Stimulated activated CD4-positive, alpha-beta T cell treated with anti-CD3 and anti-CD28 coated beads, TNF-alpha, amount 100 ng/mL, for 48 hours (primary cell): ENCODE measurements at regions not wholly inside any gene's neighbourhood (a gene's known extent, or its start where the extent isn't known, plus 50 kb on each side); places are given as distances from the start of the nearest gene placed in this dataset.

Experiments
- DNase-seq, 3 donors: peaks; one replicate each; pipeline ENCODE4 v3.0.0-alpha.2; 2020; ENCODE audit warnings: low read depth in 3 of 3

DNA sequence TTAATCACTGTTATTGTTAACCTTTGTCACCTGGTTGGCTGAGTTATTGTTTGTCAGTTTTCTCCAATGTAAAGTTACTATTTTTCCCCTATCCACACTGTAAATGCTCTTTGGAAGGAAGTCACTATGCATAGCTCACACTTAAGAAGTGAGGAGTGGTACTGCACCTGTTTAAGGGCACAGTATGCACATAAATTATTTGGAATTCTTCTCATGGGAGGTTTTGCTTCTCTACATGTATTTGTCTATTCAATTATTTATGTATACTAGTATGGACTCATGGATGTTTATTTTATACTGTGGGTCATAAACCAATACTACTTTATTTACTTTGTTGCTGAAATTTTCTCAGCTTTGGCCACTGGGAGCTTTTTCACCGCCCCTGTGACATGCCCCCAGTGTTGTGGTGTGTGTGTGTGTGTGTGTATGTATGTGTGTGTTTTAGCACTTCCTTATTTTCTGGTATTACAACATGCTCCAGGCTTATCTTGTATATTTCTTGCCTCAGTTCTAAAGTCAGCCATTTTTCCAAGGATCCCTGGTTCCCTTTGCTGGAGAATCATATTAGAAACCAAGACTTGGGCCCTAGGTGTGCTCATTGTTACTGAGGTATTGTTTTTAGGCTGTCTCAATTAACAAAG, 290.5 kb downstream of the KBTBD8 start:
- no peak for DNase-seq

DNA sequence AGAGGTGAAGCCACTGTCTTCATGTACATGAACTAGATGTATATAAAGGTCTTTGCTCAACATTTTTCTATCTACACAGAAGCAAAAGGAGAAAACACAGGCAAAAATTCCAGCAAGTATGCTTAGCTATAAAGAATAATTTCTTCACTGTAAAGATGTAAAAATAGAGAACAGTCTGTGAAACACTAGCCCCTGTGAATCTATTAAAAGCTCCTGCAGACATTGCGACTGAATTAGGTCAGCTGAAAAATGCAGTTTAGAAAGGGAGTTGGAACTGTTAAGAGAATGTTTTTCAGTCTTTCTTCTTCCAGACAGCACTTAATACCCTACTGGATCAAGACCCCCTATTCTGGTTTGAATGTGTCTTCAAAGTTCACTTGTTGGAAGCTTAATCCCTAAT, 291.5 kb downstream of the KBTBD8 start:
- DNase-seq: no peak

DNA sequence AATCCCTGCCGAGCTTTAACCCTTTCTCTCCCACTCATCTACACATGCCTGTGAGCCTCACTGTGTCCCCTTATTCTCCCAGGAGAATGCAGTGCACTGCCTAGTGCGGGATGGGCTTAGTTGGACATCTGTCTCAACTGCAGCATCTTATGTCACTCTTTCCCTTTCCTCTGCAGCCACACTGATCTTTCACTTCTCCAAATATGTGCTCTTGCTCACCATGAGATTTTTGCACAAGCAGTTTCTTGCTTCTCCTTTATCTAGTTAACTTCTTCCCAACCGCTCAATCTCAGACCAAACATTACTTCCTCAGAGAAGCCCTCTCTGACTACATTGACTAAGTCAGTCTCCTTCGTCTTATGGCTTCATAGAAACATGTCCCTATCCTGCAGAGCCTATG, 292.3 kb downstream of the KBTBD8 start:
- DNase-seq: no peak

DNA sequence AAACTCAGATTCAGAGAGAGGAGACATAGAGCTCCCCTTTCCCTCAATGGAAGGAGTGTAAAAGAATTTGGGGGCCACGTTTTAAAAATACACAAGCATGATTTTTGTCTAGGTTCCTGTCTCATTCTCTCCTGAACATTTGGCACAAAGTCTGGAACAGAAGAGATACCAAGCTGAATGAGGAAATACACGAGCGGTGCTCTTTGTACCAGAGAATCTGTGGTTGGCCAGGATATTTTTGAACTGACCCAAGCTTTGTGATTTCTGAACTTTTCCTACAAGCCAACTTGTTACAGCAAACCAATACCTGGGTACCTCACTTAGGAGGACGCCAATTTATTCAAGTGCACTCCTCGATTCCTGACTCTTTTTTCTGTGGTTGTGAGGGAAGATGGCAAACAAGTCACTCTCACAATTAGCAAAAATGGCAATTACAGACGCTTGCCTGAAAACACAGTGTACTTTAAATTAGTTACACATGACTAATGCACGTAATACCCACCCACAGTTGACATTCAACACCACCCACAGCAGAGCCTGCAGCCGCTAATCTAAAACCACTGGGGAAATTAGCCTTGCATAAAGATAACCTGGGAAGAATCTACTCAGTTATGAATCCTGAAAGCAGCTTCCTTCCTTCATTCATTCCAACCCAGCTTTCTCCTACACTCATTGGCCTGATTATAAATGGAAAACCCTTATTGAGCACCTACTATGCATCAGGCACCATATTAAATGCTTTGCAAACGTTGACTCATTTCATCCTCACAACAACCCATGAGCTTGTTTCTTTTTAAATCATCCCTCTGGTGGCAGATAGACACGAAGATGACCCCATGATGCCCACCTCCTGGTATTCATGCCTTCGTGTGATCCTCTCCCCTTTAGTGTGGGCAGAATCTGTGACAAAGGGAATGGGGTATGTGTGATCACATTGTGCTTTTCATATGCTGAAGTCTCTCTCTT, 293.5 kb downstream of the KBTBD8 start:
- no peak for DNase-seq

DNA sequence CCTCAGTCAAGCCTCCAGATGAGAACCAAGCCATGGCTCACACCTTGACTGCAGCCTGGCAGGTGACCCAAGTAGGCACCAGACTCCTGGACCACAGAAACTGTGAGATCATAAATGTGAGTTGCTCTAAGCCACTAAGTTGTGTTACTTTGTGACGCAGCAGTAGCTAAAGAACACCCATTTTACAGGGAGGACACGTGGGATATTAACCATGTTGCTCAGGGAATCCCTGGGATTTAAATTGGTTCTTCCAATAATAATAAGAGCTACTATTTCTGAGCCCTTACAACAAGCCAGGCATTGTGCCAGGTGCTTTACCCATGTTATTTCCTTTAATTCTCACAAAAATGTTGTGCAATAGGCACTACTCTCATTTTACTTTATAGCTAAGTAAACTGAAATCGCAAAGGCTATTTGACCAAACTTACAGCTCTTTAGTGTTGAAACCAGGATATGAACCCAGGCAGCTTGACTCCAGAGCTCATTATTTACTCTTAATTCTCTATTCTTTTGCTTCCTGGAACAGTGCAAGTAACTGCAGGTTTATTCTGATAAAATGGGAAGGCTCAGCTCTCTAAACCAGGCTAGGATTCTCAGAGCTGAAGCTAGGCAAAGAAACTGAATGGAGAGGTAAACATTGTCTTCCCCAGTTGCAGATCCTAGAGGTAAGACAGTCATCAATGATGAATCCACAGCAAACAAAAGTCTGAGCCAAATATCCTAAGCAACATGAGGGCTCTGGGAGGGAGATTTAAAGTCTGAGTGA, 294.4 kb downstream of the KBTBD8 start:
- DNase-seq: no peak

DNA sequence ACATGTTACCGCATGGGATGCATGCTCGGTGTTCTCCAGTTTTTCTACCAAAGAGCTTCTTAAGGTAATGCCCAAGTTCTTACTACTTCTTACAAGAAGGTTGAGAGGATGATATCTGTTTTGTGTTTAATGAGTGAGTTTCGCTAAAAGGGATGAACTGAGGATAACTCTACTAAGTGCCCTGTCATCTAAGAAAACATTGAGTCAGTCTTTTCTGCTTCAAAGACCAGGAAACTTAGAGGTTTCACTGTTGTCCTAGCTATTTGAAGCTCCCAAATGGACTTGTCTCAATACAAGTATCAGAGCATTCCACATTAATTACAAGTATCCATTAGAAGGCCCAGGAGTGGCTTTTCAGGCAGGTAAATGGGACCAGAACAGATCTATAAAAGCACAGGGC, 296.2 kb downstream of the KBTBD8 start:
- no peak for DNase-seq

DNA sequence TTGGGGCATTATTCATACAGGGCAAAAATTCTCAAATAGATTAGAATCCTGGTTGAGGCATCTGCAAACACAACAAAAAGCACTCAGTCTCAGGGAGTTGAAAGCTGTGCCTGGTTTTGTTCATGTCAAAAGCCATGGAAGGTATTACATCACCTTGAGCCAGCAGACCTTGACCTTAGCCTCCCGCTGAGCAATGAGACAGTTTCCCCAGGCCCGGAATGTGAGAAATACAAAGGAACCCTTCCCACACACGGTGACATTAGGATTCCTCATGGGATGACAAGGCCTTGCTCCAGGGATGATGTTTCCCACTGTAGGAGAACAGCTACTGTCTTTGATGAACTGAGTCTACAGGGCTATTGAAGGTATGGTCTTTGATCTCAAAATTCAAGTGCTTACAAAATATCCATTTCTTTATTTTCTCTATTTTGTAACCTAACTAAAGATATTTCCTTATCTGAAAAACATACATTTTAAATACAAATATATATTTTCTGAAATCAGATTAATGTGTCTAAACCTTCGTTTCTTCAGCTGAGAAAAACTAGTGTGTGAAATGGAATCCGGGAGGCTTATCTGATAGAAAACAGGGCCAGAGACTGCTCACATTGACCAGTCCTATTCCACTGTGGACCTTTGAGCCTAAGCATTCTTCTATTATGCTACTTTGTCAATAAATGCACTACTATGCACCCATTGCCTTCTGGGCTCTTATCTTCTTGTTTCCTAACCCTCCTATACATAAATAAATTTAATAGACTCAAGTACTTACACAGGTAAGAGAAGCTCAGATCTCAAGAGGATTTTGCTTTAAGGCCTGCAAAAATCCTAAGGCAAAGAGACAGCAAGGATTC, 298.2 kb downstream of the KBTBD8 start:
- no peak for DNase-seq

DNA sequence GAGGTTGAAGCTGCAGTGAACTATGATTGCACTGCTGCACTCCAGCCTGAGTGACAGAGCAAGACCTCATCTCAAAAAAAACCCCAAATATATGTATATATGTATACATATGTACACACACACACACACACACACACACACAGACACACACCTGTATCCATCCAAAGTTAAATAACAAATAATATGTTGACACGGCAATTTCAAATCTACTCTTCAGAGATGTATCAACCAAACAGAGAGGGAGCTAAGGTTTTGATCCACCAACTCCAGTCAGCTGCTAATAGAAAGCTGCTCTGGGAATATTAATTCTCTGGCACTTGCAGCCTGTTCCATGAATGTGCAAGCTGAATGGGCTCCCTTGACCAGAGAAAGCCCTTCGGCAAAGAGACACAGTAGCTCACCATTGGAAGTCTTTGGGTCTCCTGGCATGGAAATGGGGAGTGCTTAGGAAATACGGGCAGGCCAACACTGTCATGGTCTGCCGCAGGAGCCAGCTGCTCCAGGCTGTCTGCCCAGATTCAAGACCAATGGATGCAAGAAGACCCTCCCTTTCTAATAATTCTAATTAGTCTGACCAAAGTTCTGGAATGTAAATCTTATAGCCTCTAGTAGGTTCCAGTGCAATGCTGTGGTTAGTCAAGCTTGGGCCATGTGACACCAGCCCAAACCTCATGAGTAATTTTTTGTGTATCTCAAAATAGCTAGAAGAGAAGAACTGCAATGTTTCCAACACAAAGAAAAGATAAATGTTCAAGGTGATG, 299.8 kb downstream of the KBTBD8 start:
- no peak for DNase-seq

DNA sequence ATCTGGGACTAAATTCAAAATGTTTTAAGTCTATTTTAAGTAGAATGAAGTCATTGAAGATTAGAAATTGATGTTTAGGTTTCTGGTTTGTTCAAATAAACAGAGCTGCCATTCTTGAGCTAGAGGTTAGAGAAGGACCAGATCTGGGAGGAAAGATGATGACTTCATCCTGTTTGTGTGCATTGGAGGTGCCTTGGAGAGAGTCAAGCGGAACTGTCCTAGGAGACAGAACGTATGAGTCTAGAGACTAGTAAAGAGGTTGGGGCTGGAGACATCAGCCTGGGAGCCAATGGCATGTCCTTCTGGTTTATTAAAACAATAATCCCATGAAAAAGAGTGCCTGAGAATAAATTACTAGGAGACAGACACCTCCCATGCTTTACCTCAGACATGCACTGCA, 303.4 kb downstream of the KBTBD8 start:
- DNase-seq: no peak

DNA sequence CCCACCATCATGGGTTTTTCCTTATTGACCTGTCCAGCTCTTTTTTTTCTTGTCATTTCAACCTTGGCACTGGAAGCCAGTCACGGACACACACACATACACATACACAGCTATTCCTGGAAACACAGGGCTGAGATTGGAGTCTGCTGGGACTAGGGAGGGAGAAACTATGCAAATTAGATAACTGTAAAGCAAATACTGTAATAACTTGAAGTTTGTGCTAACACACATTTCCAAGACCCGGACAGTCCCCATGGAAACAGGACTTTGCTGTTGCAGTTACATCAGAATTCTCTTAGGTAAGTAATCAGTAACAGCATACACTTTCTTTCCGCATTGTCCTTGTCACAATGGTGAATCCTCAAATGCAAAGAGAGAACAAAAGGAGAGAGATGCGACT, 304.4 kb downstream of the KBTBD8 start:
- no peak for DNase-seq

DNA sequence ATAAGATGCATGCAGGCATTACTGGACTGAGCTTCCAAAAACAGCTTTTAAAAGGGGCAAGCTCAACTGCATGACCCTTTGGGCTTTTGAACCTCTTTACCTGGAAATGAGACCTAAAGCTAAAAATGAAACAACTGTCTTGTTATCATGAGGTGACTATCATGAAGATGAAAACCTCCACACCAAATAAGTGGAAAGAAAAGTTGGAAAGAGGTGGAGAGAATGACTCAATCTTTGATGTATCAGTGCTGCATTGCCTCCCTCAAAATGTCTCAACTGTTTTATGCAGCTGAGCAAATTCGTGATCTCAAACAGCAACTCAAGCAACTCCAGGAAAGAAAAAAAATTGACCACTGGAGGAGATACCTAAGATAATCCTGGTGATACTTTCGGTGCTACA, 307.1 kb downstream of the KBTBD8 start:
- no peak for DNase-seq

DNA sequence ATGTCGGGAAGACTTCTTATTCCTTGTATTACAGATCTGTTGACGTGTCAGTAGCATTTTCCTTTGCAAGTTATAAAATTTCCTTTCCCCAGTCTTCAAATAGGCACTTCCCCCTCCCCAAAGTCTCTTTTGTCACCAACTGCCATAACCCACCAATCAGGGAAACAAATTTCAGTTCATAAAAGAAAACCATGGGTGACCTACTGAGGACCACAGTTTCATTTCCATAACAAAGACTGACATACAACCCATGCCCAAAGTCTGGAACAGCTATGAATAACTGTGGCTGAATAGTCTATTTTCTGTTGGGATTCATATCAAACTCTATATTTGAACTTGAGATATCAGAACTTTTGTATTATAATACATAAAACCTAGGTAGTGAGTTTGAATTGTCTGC, 307.8 kb downstream of the KBTBD8 start:
- DNase-seq: no peak

DNA sequence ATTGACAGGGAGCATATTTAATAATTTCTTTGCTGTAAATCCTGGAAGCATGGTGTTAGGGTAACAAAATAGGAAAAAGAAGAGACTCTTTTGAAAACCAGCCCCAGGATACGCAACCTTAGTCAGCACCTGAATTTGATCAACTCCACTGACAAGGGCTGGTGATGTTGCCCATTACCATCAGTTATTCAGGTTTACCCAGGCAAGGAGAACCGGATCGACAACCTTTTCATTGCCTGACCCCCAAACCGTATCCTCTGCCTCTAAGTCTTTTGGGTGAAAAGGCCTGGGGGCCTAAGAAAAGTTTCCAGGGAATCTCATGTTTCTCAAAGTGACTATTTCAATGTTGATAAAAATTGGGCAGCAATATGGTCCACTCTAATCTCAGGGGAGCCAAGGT, 313.3 kb downstream of the KBTBD8 start:
- no peak for DNase-seq

DNA sequence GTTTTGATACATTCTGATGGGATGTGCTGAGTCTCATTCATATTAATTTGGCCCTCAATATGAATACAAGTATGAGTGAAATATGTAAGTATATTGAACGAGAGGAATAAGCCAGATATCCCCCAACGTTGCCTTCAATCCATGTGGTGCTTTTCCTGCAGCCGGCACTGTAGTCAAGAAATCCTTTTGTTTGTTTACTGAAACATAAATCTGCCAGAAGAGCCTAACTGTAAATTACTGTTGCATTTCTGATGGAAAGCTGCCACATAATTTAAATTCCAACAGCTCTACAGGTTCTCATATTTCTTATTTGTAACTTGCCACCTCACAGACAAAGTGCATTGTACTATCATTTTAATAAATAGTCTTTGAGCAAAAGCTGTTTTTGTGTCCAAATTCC, 314.0 kb downstream of the KBTBD8 start:
- DNase-seq: no peak

DNA sequence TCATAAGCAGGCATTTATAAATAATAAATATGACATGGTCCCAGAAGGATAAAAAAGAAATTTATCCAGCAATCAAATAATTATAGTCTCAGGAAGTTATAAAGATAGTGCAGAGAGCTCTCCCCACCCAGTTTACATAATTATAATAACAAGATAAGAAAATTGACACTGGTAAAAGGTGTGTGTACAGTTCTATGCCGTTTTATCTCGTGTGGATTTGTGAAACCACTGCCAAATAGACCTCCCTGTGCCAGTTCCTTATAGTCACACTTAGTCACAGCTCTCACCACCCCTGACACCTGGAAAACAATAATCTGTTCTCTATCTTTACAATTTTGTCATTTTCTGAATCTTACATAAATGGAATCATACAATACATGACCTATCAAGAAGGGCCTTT, 320.1 kb downstream of the KBTBD8 start:
- DNase-seq: no peak

DNA sequence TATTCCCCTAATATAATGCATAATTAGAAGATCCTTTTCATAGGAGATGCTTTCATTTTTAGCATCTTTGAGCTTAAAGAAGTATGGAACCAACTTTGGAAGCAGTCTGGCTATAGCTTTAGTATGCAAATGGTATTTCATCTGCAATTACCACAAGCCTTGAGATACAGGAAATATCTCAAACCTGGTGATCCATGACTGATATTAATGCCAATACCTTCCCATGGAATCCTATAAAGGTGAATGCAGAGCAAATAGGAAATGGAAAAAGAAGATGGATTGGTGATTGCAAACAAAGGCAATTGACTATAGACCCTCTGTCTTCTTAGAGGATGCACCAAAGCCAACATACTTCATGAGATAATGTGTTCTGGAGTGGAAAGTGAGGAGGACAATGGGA, 326.4 kb downstream of the KBTBD8 start:
- DNase-seq: no peak
